H9 (cell line): ENCODE measurements at regions not wholly inside any gene's neighbourhood (a gene's known extent, or its start where the extent isn't known, plus 50 kb on each side); places are given as distances from the start of the nearest gene placed in this dataset.
A peak's percentile ranks its signal among the peaks of the same experiment; 100 is the strongest.

ENCODE experiments used
- DNase-seq: peaks from one replicate; pipeline ENCODE4 v3.0.0-alpha.2; 2017
- H2AFZ ChIP-seq: one replicate; pipeline ENCODE4 v1.6.1; 2013; ENCODE audit warnings: mild to moderate bottlenecking, low read length, control low read depth, moderate library complexity
- H2AK5ac ChIP-seq: 2 replicates; pipeline ENCODE4 v1.6.1; 2013; ENCODE audit warnings: low read length, control low read depth, mixed read lengths; ENCODE audit not compliant: insufficient read length
- H2BK120ac ChIP-seq: one replicate; pipeline ENCODE4 v1.6.1; 2013; ENCODE audit warnings: low read depth, mild to moderate bottlenecking, low read length, control low read depth, inconsistent platforms; ENCODE audit not compliant: poor library complexity, severe bottlenecking
- H2BK12ac ChIP-seq: 2 replicates; pipeline ENCODE4 v1.6.1; 2013; ENCODE audit warnings: low read length, control low read depth, mixed read lengths, low read depth; ENCODE audit not compliant: insufficient read length
- H2BK15ac ChIP-seq: 2 replicates; pipeline ENCODE4 v1.6.1; 2013; ENCODE audit warnings: low read depth, low read length, control low read depth
- H2BK20ac ChIP-seq: one replicate; pipeline ENCODE4 v1.6.1; 2013; ENCODE audit warnings: low read depth, mild to moderate bottlenecking, low read length, control low read depth, inconsistent platforms; ENCODE audit not compliant: poor library complexity, severe bottlenecking
- H2BK5ac ChIP-seq: 2 replicates; pipeline ENCODE4 v1.6.1; 2013; ENCODE audit warnings: low read length, control low read depth, mixed read lengths; ENCODE audit not compliant: insufficient read length
- H3K14ac ChIP-seq: 2 replicates; pipeline ENCODE4 v1.6.1; 2013; ENCODE audit warnings: low read length, control low read depth; ENCODE audit not compliant: insufficient read depth
- H3K18ac ChIP-seq: 2 replicates; pipeline ENCODE4 v1.6.1; 2013; ENCODE audit warnings: low read depth, mild to moderate bottlenecking, mixed read lengths, low read length, control low read depth; ENCODE audit not compliant: insufficient read length
- H3K23ac ChIP-seq: 2 replicates; pipeline ENCODE4 v1.6.1; 2013; ENCODE audit warnings: low read length, control low read depth, mixed read lengths, low read depth; ENCODE audit not compliant: insufficient read length
- H3K23me2 ChIP-seq: 2 replicates; pipeline ENCODE4 v1.6.1; 2013; ENCODE audit warnings: low read depth, mild to moderate bottlenecking, mixed read lengths, low read length, control low read depth; ENCODE audit not compliant: insufficient read length, poor library complexity, severe bottlenecking
- H3K27ac ChIP-seq: 2 replicates; pipeline ENCODE4 v1.5.1; 2013; ENCODE audit warnings: low read length, control low read depth, mixed read lengths, low read depth; ENCODE audit not compliant: insufficient read length
- H3K27me3 ChIP-seq: 2 replicates; pipeline ENCODE4 v1.6.1; 2013; ENCODE audit warnings: low read length, control low read depth, inconsistent platforms; ENCODE audit not compliant: insufficient read depth
- H3K4ac ChIP-seq: 2 replicates; pipeline ENCODE4 v1.6.1; 2013; ENCODE audit warnings: low read depth, mild to moderate bottlenecking, control low read depth, inconsistent platforms, low read length, moderate library complexity
- H3K4me1 ChIP-seq: 2 replicates; pipeline ENCODE4 v1.6.1; 2013; ENCODE audit warnings: low read length, control low read depth, inconsistent platforms; ENCODE audit not compliant: insufficient read depth
- H3K4me2 ChIP-seq: 2 replicates; pipeline ENCODE4 v1.6.1; 2013; ENCODE audit warnings: low read length, control low read depth, mixed read lengths; ENCODE audit not compliant: insufficient read length, insufficient read depth
- H3K56ac ChIP-seq: 2 replicates; pipeline ENCODE4 v1.6.1; 2013; ENCODE audit warnings: low read depth, mild to moderate bottlenecking, mixed read lengths, low read length, control low read depth; ENCODE audit not compliant: insufficient read length
- H3K79me1 ChIP-seq: 2 replicates; pipeline ENCODE4 v1.6.1; 2013; ENCODE audit warnings: low read depth, mild to moderate bottlenecking, moderate library complexity, low read length, control low read depth, inconsistent platforms; ENCODE audit not compliant: insufficient read depth, poor library complexity, severe bottlenecking
- H3K79me2 ChIP-seq: 2 replicates; pipeline ENCODE4 v1.6.1; 2013; ENCODE audit warnings: low read length, control low read depth, inconsistent platforms; ENCODE audit not compliant: insufficient read depth
- H3K9ac ChIP-seq: 2 replicates; pipeline ENCODE4 v1.6.1; 2013; ENCODE audit warnings: low read length, control low read depth, mixed read lengths; ENCODE audit not compliant: insufficient read length; ENCODE audit errors: extremely low read depth
- H3K9me3 ChIP-seq: one replicate; pipeline ENCODE4 v1.6.1; 2013; ENCODE audit warnings: low read depth, low read length, inconsistent platforms; ENCODE audit not compliant: control insufficient read depth
- H3T11ph ChIP-seq: one replicate; pipeline ENCODE4 v1.6.1; 2013; ENCODE audit warnings: mild to moderate bottlenecking, low read length, control low read depth, inconsistent platforms
- H4K20me1 ChIP-seq: one replicate; pipeline ENCODE4 v1.6.1; 2013; ENCODE audit not compliant: control insufficient read depth, insufficient read length, insufficient read depth
- H4K5ac ChIP-seq: 2 replicates; pipeline ENCODE4 v1.6.1; 2013; ENCODE audit warnings: low read depth, mild to moderate bottlenecking, mixed read lengths, low read length, control low read depth; ENCODE audit not compliant: insufficient read length
- H4K8ac ChIP-seq: replicated peaks from 2 replicates; pipeline ENCODE4 v1.6.1; 2013; ENCODE audit warnings: low read length, control low read depth, mixed read lengths, low read depth; ENCODE audit not compliant: insufficient read length
- H4K91ac ChIP-seq: 2 replicates; pipeline ENCODE4 v1.6.1; 2013; ENCODE audit warnings: low read depth, mild to moderate bottlenecking, moderate library complexity, mixed read lengths, low read length, control low read depth; ENCODE audit not compliant: insufficient read length
- H3K27ac Mint-ChIP-seq, 3 experiments: 2 replicates in 2 of 3; 3 replicates in 1 of 3; pipeline ENCODE4 v1.8.0; 2020 to 2021; ENCODE audit warnings: mixed read lengths in 3 of 3, mild to moderate bottlenecking in 1 of 3, moderate library complexity in 1 of 3
- H3K27me3 Mint-ChIP-seq: 2 replicates; pipeline ENCODE4 v1.8.0; 2021; ENCODE audit warnings: low read depth, mild to moderate bottlenecking, moderate library complexity, mixed read lengths
- H3K36me3 Mint-ChIP-seq, 3 experiments: 2 replicates in 2 of 3; 3 replicates in 1 of 3; pipeline ENCODE4 v1.8.0; 2020 to 2021; ENCODE audit warnings: low read depth in 3 of 3, mixed read lengths in 3 of 3; ENCODE audit not compliant: insufficient read depth in 1 of 3
- H3K4me1 Mint-ChIP-seq, 2 experiments: 2 replicates each; pipeline ENCODE4 v1.8.0; 2020; ENCODE audit warnings: mixed read lengths in 2 of 2
- H3K4me3 Mint-ChIP-seq, 2 experiments: 2 replicates in 1 of 2; 3 replicates in 1 of 2; pipeline ENCODE4 v1.8.0; 2020 to 2021; ENCODE audit warnings: mild to moderate bottlenecking in 2 of 2, mixed read lengths in 2 of 2, moderate library complexity in 1 of 2
- H3K9me3 Mint-ChIP-seq, 2 experiments: 2 replicates in 1 of 2; 3 replicates in 1 of 2; pipeline ENCODE4 v1.8.0; 2020; ENCODE audit warnings: mild to moderate bottlenecking in 2 of 2, mixed read lengths in 2 of 2, moderate library complexity in 1 of 2
- CTCF ChIP-seq: fragments of 200-600 bp; sonication (generic); conservative IDR thresholded peaks from 3 replicates; pipeline ENCODE4 v1.8.0; 2021; ENCODE audit warnings: antibody characterized with exemption, mild to moderate bottlenecking
- WGBS: extraction: QIAGEN DNeasy Blood & Tissue Kit; methylation state at CpG from one replicate; pipeline ENCODE4 v1.1.7; 2013; ENCODE audit warnings: missing lambda C conversion rate, low lambda C conversion rate, mixed read lengths; ENCODE audit not compliant: insufficient read length; ENCODE audit errors: extremely low coverage; 5-methylcytosine and 5-hydroxymethylcytosine counted together

GRCh38 chr20:39214828-39215227, 252.7 kb downstream of the DHX35 start:
- Histone ChIP-seq H2AFZ (no peak overlapping the region), H2AK5ac (no peak overlapping the region), H3K4me1 (no peaks in the 10 kb centered on the region; the same call in 1 of the 2 replicates), H3K27me3 (peaks cover 2% of the 10 kb centered on the region; the same call in 1 of the 2 replicates), H2BK15ac (no peak overlapping the region), H3K56ac (no peak overlapping the region), H3K9ac (no peak overlapping the region), H3K4ac (no peak overlapping the region), H4K8ac (no peak overlapping the region), H3K4me2 (no peak overlapping the region), H3K9me3 (no peaks in the 10 kb centered on the region), H3K18ac (no peak overlapping the region), H3T11ph (no peak overlapping the region), H4K5ac (no peak overlapping the region), H2BK20ac (no peak overlapping the region), H3K79me2 (no peaks in the 10 kb centered on the region), H2BK120ac (no peak overlapping the region), H3K27ac (no peak overlapping the region), H4K20me1 (no peaks in the 10 kb centered on the region), H3K14ac (no peak overlapping the region), H2BK5ac (no peak overlapping the region), H4K91ac (no peak overlapping the region), H3K23me2 (no peaks in the 10 kb centered on the region), H3K79me1 (no peaks in the 10 kb centered on the region), H3K23ac (no peak overlapping the region), H2BK12ac (no peak overlapping the region)
- Mint-ChIP-seq H3K9me3 (no peaks in the 10 kb centered on the region), H3K27ac (no peak overlapping the region), H3K27me3 (peaks cover 83% of the 10 kb centered on the region), H3K36me3 (no peaks in the 10 kb centered on the region), H3K4me1 (peaks cover 5 to 10% of the 10 kb centered on the region in 2 experiments; a peak in 3 of 4 replicates), H3K4me3 (no peak overlapping the region)
- DNase-seq, result peak; percentile 50
- TF ChIP-seq CTCF, result peak; percentile 47; the same call in 2 of the 3 replicates
- WGBS, result no CpG with 5 or more reads among the region's 2 CpGs
